Fibroblast of the conjunctiva (primary cell): ENCODE measurements at regions not wholly inside any gene's neighbourhood (a gene's known extent, or its start where the extent isn't known, plus 50 kb on each side); places are given as distances from the start of the nearest gene placed in this dataset.
"Not testable (repeated sequence)": the region's sequence is repeated elsewhere in the genome, so short reads cannot be mapped to it uniquely, and the experiment has no call there.

ENCODE experiments used
- DNase-seq: peaks from one replicate; pipeline ENCODE4 v3.0.0-alpha.2; 2010; ENCODE audit warnings: low read depth

GRCh38 chr3:145906755-145907154 lies 254.2 kb downstream of the PLOD2 start:
- DNase-seq, result no peak

- no peak for DNase-seq
Measured at GRCh38 chr3:145911016-145911415, 250.0 kb downstream of the PLOD2 start.

- DNase-seq, result no peak
Measured at GRCh38 chr3:145915787-145916186, 245.2 kb downstream of the PLOD2 start.

DNA sequence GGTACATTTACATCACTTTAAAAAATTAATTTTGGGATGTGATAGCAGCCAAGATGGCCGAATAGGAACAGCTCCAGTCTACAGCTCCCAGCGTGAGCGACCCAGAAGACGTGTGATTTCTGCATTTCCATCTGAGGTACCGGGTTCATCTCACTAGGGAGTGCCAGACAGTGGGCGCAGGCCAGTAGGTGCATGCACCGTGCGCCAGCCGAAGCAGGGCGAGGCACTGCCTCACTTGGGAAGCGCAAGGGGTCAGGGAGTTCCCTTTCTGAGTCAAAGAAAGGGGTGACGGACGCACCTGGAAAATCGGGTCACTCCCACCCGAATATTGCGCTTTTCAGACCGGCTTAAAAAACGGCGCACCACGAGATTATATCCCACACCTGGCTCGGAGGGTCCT lies 233.2 kb downstream of the PLOD2 start:
- not testable (repeated sequence) for DNase-seq

DNA sequence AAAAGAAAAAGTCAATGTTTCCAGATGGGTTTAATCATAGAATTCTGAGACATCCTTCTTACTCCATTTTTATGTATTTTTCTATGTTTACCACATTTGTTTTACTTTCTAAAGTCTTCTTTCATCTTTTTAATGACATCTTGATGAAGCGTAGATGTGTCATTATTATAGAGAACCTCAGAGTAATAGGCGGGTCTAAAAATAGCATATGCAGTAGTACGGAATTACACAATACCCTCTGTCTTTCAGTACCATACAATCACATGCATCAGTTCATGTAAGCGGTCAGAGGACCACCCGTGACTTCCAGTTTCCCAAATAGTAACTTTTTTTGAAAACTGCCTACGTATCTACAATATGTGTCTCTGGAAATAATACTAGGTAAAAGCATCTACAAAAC lies 224.0 kb downstream of the PLOD2 start:
- no peak for DNase-seq

DNA sequence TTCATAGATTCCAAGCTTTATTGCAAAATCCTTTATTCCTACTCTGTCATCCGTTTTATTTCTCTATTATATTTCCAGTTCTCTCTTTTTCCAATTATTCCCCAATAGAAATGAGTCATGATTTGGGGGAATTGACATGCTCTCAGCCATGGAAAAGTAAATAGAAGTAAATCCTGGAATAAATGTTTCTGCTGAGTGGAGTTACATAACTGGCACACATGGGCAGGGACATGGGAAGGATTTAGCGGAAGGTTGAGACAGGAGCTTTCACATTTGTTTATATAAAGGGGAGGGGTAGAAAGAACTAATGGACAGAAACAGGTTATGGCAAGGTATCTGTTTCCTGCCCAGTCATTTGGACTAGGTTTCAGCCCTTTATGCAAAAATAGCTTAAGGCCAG lies 221.6 kb downstream of the PLOD2 start:
- no peak for DNase-seq

- DNase-seq, result no peak
Measured at GRCh38 chr3:145942052-145942451, 218.9 kb downstream of the PLOD2 start.

DNA sequence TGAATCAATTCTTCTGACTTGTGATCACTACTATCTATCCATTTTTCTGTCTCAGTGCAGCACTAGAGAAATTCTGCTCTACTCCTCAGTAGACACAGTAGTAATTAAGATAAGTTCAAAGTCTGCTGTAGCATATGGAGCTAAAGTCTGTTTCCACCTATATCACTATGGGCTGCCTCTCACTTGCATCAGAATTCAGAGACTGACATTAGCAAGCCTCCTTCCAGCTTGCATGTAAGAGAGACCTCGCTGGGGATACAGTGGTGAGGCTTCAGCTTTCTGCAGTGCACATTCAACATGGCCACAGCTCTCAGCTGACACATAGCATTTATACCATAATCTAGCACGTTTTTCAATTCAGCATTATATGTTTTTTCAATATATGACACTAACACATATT lies 217.0 kb downstream of the PLOD2 start:
- no peak for DNase-seq

DNA sequence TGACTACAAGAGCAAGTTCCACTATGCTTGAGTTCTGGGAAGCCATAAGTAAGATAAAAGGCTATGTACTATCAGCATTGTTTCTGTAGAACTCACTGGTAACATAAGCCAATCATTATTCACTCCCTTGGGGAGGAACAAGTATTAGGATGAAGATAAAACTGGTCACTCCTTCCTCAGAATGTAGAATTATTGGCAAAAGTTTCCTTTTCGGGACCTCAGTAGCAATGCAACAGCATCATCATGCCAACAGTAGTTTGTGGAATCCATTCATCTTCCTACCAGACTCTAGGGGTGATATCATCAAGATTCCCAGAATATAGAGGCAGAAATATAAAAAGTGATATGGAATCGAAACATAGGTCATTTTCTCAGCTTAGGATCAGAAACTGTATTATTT lies 209.5 kb downstream of the PLOD2 start:
- no peak for DNase-seq

DNA sequence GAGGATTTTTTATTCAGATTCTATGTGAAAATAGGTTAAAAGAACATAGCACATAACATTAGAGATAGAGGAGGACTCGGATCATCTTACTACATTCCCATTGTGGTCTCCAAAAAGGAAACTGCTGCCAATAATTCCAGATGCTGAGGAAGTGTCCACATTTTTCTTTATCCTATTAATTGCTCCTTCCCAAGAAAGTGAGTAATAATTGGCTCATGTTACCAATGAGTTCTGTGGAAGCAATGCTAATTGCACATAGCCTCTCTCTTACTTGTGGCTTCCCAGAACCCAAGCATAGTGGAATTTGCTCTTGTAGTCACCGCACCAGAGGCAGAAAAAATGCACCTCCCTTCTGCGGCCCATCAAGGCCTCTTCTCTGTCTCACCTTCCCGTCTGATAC lies 208.4 kb downstream of the PLOD2 start:
- DNase-seq, result peak; percentile 5

GRCh38 chr3:145953316-145953715 lies 207.7 kb downstream of the PLOD2 start:
- no peak for DNase-seq

DNA sequence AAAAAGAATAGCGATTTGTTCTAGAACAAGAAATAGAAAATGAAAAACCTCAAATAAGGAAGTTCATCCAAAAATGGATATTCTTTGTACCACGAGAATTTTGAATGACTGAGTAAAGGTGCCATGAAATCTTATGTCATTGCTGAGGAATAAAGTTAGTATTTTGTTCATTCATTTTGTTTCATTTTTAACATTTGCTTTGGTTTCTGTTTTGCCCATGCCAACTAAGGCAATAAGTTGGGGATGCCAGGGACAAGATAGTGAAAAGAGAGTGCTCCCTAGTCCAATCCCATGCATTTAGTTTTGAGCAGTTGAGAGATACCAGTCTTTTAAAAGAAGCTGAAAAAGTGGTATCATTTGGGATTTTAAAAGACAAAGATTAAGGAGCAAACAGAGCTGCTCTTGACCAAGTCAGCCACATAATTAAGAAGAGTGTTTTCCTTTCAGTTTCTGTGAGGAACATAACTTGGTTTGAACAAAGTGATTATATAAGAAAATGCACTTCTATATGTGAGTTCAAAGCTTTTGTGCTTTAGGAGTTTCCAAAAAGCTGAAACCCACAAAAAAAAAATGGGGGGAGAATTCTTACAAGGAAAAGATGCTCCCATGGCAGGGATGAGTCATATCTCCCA lies 201.4 kb downstream of the PLOD2 start:
- no peak for DNase-seq

DNA sequence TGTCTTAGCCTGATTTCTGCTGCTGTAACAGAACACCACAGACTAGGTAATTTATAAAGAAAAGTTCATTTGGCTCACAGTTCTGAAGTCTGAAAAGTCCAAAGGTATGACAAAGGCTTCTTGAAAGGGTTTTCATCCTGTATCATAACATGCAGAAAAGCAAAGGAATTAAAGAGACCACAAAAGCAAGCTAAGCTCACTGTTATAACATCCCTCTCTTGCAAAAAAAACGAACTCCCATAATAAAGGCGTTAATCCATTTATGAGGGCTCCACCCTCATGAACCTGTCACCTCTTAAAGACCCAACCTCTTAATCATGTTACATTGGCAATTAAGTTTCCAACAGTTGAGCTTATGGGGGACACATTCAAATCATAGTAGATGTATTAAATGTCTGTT lies 197.9 kb downstream of the PLOD2 start:
- DNase-seq, result no peak

DNA sequence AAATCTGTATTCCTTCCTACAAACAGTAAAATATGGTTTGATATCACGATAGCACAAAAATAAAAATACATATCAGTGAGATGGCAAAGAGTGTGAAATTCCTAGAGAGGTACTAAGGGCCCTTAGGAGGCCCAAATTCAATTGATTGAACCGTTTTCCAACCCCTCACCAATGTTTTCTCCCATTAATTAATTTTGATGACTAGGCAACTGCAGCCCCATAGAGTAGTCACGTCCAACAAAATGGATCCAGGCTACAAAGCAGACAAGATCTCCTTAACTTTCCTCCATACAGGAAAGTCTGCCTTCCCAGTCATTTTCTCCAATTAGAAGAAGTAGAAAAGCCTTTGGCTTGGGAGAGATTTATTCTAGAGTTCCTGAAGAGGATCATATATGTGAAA lies 193.9 kb downstream of the PLOD2 start:
- no peak for DNase-seq

DNA sequence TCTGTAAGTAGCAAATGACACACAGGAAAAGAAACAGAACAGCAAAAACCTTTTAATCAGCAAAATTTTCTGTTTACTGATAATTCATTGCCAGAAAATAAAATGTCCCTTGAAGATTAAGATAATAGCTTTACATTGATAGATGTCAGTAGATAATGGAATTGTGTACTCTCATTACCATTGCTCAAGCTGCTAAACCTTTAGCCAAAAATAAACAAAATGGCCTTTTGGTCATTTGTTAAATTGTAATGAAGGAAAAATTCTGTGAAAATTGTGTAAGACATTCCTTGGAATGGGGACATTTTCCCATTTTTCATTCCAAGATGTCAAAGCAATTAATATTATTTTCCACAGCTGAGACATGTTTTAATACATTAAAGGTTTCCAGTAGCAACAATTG lies 189.8 kb downstream of the PLOD2 start:
- DNase-seq, result no peak

- no peak for DNase-seq
Measured at GRCh38 chr3:145972851-145973250, 188.1 kb downstream of the PLOD2 start.

- DNase-seq, result no peak
Measured at GRCh38 chr3:145981056-145981455, 179.9 kb downstream of the PLOD2 start.

- DNase-seq, result no peak
Measured at GRCh38 chr3:145983101-145983500, 177.9 kb downstream of the PLOD2 start.
